Neural progenitor cell (in vitro differentiated cells): ENCODE measurements at regions not wholly inside any gene's neighbourhood (a gene's known extent, or its start where the extent isn't known, plus 50 kb on each side); places are given as distances from the start of the nearest gene placed in this dataset.
A peak's percentile ranks its signal among the peaks of the same experiment; 100 is the strongest.

Source experiments
- DNase-seq: peaks from one replicate; pipeline ENCODE4 v3.0.0-alpha.2; 2016; ENCODE audit warnings: low spot score
- H2AFZ ChIP-seq: fragments of 200-600 bp; sonication (generic); replicated peaks from 2 replicates; pipeline ENCODE4 v1.6.1; 2016; ENCODE audit warnings: antibody characterized with exemption
- H3F3A ChIP-seq: fragments of 200-600 bp; sonication (generic); 2 replicates; pipeline ENCODE4 v1.6.1; 2016; ENCODE audit warnings: antibody characterized with exemption, low read depth
- H3K27ac ChIP-seq: fragments of 200-600 bp; sonication (generic); 2 replicates; pipeline ENCODE4 v1.5.1; 2016; ENCODE audit warnings: mild to moderate bottlenecking
- H3K27me3 ChIP-seq: fragments of 200-600 bp; sonication (generic); 2 replicates; pipeline ENCODE4 v1.6.1; 2016; ENCODE audit warnings: mild to moderate bottlenecking, moderate library complexity
- H3K36me3 ChIP-seq: fragments of 200-600 bp; sonication (generic); 2 replicates; pipeline ENCODE4 v1.5.1; 2016
- H3K4me1 ChIP-seq: fragments of 200-600 bp; sonication (generic); 2 replicates; pipeline ENCODE4 v1.6.1; 2016; ENCODE audit warnings: mixed run types
- H3K4me2 ChIP-seq: fragments of 200-600 bp; sonication (generic); 2 replicates; pipeline ENCODE4 v1.6.1; 2016
- H3K4me3 ChIP-seq: fragments of 200-600 bp; sonication (generic); 2 replicates; pipeline ENCODE4 v1.5.1; 2016
- H3K79me2 ChIP-seq: fragments of 200-600 bp; sonication (generic); 2 replicates; pipeline ENCODE4 v1.6.1; 2016; ENCODE audit warnings: low read depth
- H3K9ac ChIP-seq: fragments of 200-600 bp; sonication (generic); 2 replicates; pipeline ENCODE4 v1.6.1; 2016
- H3K9me3 ChIP-seq: fragments of 200-600 bp; sonication (generic); 2 replicates; pipeline ENCODE4 v1.5.1; 2016; ENCODE audit warnings: low read depth
- H4K20me1 ChIP-seq: fragments of 200-600 bp; sonication (generic); 2 replicates; pipeline ENCODE4 v1.6.1; 2016; ENCODE audit warnings: low read depth
- H3K27ac Mint-ChIP-seq: 3 replicates; pipeline ENCODE4 v1.8.0; 2021; ENCODE audit warnings: mixed read lengths
- H3K27me3 Mint-ChIP-seq: 2 replicates; pipeline ENCODE4 v1.8.0; 2022; ENCODE audit warnings: low read depth, mild to moderate bottlenecking, inconsistent platforms, moderate library complexity, mixed read lengths; ENCODE audit not compliant: insufficient read depth
- H3K36me3 Mint-ChIP-seq: 3 replicates; pipeline ENCODE4 v1.8.0; 2021; ENCODE audit warnings: mixed read lengths
- H3K4me1 Mint-ChIP-seq: 3 replicates; pipeline ENCODE4 v1.8.0; 2021; ENCODE audit warnings: mixed read lengths
- H3K4me3 Mint-ChIP-seq: 3 replicates; pipeline ENCODE4 v1.8.0; 2021; ENCODE audit warnings: mild to moderate bottlenecking, moderate library complexity, mixed read lengths
- H3K9me3 Mint-ChIP-seq: 3 replicates; pipeline ENCODE4 v1.8.0; 2020; ENCODE audit warnings: mixed read lengths
- CTCF ChIP-seq: fragments of 200-600 bp; sonication (generic); IDR thresholded peaks from 2 replicates; pipeline ENCODE4 v1.5.1; 2017; ENCODE audit warnings: antibody characterized with exemption, mild to moderate bottlenecking
- EZH2 ChIP-seq: fragments of 200-600 bp; sonication (generic); IDR thresholded peaks from 2 replicates; pipeline ENCODE4 v1.6.1; 2017; ENCODE audit warnings: antibody characterized with exemption, mild to moderate bottlenecking, moderate library complexity
- EZH2phosphoT487 ChIP-seq: fragments of 200-600 bp; sonication (generic); IDR thresholded peaks from 2 replicates; pipeline ENCODE4 v1.6.1; 2017; ENCODE audit warnings: antibody characterized with exemption

- Histone ChIP-seq H3K79me2 (no peaks in the 10 kb centered on the region), H3K36me3 (no peaks in the 10 kb centered on the region), H3K4me2 (no peak overlapping the region), H3K27ac (no peak overlapping the region), H4K20me1 (no peaks in the 10 kb centered on the region), H3F3A (no peaks in the 10 kb centered on the region), H2AFZ (no peak overlapping the region), H3K4me3 (no peak overlapping the region), H3K9me3 (no peaks in the 10 kb centered on the region), H3K4me1 (peaks cover 23% of the 10 kb centered on the region), H3K27me3 (no peaks in the 10 kb centered on the region), H3K9ac (no peak overlapping the region)
- H3K36me3 Mint-ChIP-seq = no peaks in the 10 kb centered on the region
- no peak overlapping the region for H3K4me3 Mint-ChIP-seq
- H3K4me1 Mint-ChIP-seq = peaks cover 47% of the 10 kb centered on the region
- no peak for TF ChIP-seq CTCF
- TF ChIP-seq EZH2phosphoT487 = no peak
- no peak for TF ChIP-seq EZH2
- peaks cover 4% of the 10 kb centered on the region for H3K9me3 Mint-ChIP-seq
- H3K27me3 Mint-ChIP-seq = peaks cover 4% of the 10 kb centered on the region
- no peak for DNase-seq
- no peak overlapping the region for H3K27ac Mint-ChIP-seq
Measured at GRCh38 chr7:25835197-25835596, 316.8 kb upstream of the NFE2L3 start.

- peak overlapping the region; percentile 53 for H2AFZ ChIP-seq
- Mint-ChIP-seq H3K27me3 (no peaks in the 10 kb centered on the region), H3K27ac (peak overlapping the region; percentile 9), H3K4me3 (no peak overlapping the region), H3K9me3 (peaks cover 4% of the 10 kb centered on the region), H3K4me1 (peaks cover 24% of the 10 kb centered on the region), H3K36me3 (no peaks in the 10 kb centered on the region)
- no peak overlapping the region for H3K9ac ChIP-seq
- H4K20me1 ChIP-seq = no peaks in the 10 kb centered on the region
- no peak overlapping the region for H3K27ac ChIP-seq
- H3F3A ChIP-seq = no peaks in the 10 kb centered on the region
- H3K9me3 ChIP-seq = no peaks in the 10 kb centered on the region
- H3K4me3 ChIP-seq = no peak overlapping the region
- no peaks in the 10 kb centered on the region for H3K79me2 ChIP-seq
- H3K36me3 ChIP-seq = no peaks in the 10 kb centered on the region
- H3K27me3 ChIP-seq = no peaks in the 10 kb centered on the region
- DNase-seq = no peak
- no peak overlapping the region for H3K4me2 ChIP-seq
- peaks cover 8% of the 10 kb centered on the region for H3K4me1 ChIP-seq
- TF ChIP-seq EZH2phosphoT487 (no peak), CTCF (peak; percentile 47)
Measured at GRCh38 chr7:25839084-25839769, 312.8 kb upstream of the NFE2L3 start.

GRCh38 chr7:25840209-25840792, 311.7 kb upstream of the NFE2L3 start:
- no peaks in the 10 kb centered on the region for H3K36me3 ChIP-seq

More at GRCh38 chr7:25840209-25840792, 311.7 kb upstream of the NFE2L3 start:
- Mint-ChIP-seq H3K4me3 (no peak overlapping the region), H3K27ac (no peak overlapping the region), H3K27me3 (no peaks in the 10 kb centered on the region), H3K4me1 (peaks cover 23% of the 10 kb centered on the region), H3K36me3 (no peaks in the 10 kb centered on the region), H3K9me3 (peaks cover 4% of the 10 kb centered on the region)
- Histone ChIP-seq H3K4me2 (no peak overlapping the region), H3K4me3 (no peak overlapping the region), H3K27me3 (no peaks in the 10 kb centered on the region), H3K9me3 (no peaks in the 10 kb centered on the region), H4K20me1 (no peaks in the 10 kb centered on the region), H3K27ac (no peak overlapping the region), H2AFZ (no peak overlapping the region), H3F3A (no peaks in the 10 kb centered on the region), H3K79me2 (no peaks in the 10 kb centered on the region), H3K9ac (no peak overlapping the region), H3K4me1 (peaks cover 8% of the 10 kb centered on the region)
- DNase-seq = no peak
- TF ChIP-seq CTCF (no peak), EZH2 (no peak), EZH2phosphoT487 (no peak)
